ENCODE measurements at regions not wholly inside any gene's neighbourhood (a gene's known extent, or its start where the extent isn't known, plus 50 kb on each side); places are given as distances from the start of the nearest gene placed in this dataset.

DNA sequence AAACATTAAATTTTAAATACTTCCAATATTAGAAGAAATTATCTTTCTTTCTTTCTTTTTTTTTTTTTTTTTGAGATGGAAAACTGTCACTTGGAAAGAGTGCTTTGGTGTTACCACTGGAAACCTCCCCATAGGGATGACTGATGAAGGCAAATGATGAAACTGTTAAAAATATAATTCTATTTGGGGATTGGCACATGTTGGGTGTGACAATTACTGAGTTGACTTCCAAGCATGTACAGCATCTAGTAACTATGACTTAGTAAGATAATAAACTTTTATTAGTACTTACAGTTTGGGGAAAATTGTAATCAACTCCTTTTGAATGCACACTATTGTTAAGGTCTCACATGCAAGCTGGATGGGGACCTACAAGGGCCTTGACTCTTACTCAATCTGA lies 592.5 kb downstream of the KCTD12 start:
- no peaks in the 10 kb centered on the region for H3K27me3 ChIP-seq (ENCODE audit: control insufficient read depth in 2 of 2, insufficient read depth in 2 of 2, low read length in 2 of 2)
- peak overlapping the region; percentile 27 for H3K9ac ChIP-seq (replicated peaks; ENCODE audit: extremely low read depth, insufficient read depth, low read length)
- no peaks in the 10 kb centered on the region for H3K9me1 ChIP-seq (replicated peaks; ENCODE audit: control insufficient read depth, extremely low read depth, insufficient read depth, low read length)
- intact Hi-C loops (cut with micrococcal nuclease) (loop anchor here (5.0 kb wide), 1 partner anchor 219 kb away; no protein-coding TSS in a partner anchor), dilution Hi-C loops (cut with MboI; ENCODE audit: extremely low pct_ligation_motif_present, low sequenced_read_pairs) (no loop called here)
- peak overlapping the region; percentile 50 for H3K27ac ChIP-seq (ENCODE audit: insufficient read depth, low read depth, low read length)
- no peaks in the 10 kb centered on the region for H3K9me3 ChIP-seq (replicated peaks; ENCODE audit: control insufficient read depth, insufficient read depth, low read length)
- TF ChIP-seq EZH2 (IDR thresholded peaks at IDR 0.05; ENCODE audit: borderline replicate concordance, low read depth, low read length, severe bottlenecking) (no peak), POLR2A (IDR thresholded peaks at IDR 0.05; ENCODE audit: low read depth, low read length) (no peak), FOS (IDR thresholded peaks at IDR 0.05; ENCODE audit: borderline replicate concordance, insufficient read depth, low read length) (peak; percentile 1), GATA2 (IDR thresholded peaks at IDR 0.05; ENCODE audit: insufficient read depth, insufficient read length, low read depth, low read length) (no peak), JUN (IDR thresholded peaks at IDR 0.05; ENCODE audit: borderline replicate concordance, insufficient read depth, insufficient read length, low read depth) (no peak)
- TF ChIP-seq, protein P1, sequence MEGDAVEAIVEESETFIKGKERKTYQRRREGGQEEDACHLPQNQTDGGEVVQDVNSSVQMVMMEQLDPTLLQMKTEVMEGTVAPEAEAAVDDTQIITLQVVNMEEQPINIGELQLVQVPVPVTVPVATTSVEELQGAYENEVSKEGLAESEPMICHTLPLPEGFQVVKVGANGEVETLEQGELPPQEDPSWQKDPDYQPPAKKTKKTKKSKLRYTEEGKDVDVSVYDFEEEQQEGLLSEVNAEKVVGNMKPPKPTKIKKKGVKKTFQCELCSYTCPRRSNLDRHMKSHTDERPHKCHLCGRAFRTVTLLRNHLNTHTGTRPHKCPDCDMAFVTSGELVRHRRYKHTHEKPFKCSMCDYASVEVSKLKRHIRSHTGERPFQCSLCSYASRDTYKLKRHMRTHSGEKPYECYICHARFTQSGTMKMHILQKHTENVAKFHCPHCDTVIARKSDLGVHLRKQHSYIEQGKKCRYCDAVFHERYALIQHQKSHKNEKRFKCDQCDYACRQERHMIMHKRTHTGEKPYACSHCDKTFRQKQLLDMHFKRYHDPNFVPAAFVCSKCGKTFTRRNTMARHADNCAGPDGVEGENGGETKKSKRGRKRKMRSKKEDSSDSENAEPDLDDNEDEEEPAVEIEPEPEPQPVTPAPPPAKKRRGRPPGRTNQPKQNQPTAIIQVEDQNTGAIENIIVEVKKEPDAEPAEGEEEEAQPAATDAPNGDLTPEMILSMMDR (IDR thresholded peaks at IDR 0.05; ENCODE audit: extremely low read depth in 1 of 2, insufficient read depth in 1 of 2, low read depth in 1 of 2, low read length in 2 of 2): no peak
- TF ChIP-seq, protein P2, sequence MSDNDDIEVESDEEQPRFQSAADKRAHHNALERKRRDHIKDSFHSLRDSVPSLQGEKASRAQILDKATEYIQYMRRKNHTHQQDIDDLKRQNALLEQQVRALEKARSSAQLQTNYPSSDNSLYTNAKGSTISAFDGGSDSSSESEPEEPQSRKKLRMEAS (IDR thresholded peaks at IDR 0.05; ENCODE audit: insufficient read depth, insufficient read length): no peak
- DNase-seq (ENCODE audit: low read depth, low spot score): no peak
- CTCF ChIA-PET: no interaction called here
- no peak for FAIRE-seq
- no peaks in the 10 kb centered on the region for H3K36me3 ChIP-seq (ENCODE audit: control insufficient read depth in 2 of 2, extremely low read depth in 1 of 2, insufficient read depth in 2 of 2, low read length in 2 of 2)
- POLR2A ChIA-PET: no interaction called here
- H4K20me1 ChIP-seq (replicated peaks; ENCODE audit: control insufficient read depth, extremely low read depth, insufficient read depth, low read length): no peaks in the 10 kb centered on the region
- H3K4me1 ChIP-seq (ENCODE audit: control insufficient read depth, extremely low read depth, insufficient read depth, low read length): peaks cover 12% of the 10 kb centered on the region
- no peaks in the 10 kb centered on the region for H3K79me2 ChIP-seq (ENCODE audit: control insufficient read depth, insufficient read depth, low read length)
- BruUV-seq (replicated peaks): no TSS peak
- H3K4me3 ChIP-seq (replicated peaks in 1 of 3; ENCODE audit: insufficient read depth in 1 of 3, low read depth in 1 of 3, low read length in 3 of 3): no peak overlapping the region
- peak overlapping the region; percentile 38 for H3K4me2 ChIP-seq (ENCODE audit: insufficient read depth, low read length)
- H2AFZ ChIP-seq (ENCODE audit: low read depth, low read length): no peak overlapping the region

Measured in endothelial cell of umbilical vein (primary cell).